Amniotic epithelial cell (primary cell): ENCODE measurements at regions not wholly inside any gene's neighbourhood (a gene's known extent, or its start where the extent isn't known, plus 50 kb on each side); places are given as distances from the start of the nearest gene placed in this dataset.

Experiments
- DNase-seq: peaks from one replicate; pipeline ENCODE4 v3.0.0-alpha.2; 2010; ENCODE audit warnings: low read depth

- DNase-seq = no peak
Measured at GRCh38 chr13:84455143-84455905, 573.0 kb upstream of the SLITRK1 start.

- no peak for DNase-seq
Measured at GRCh38 chr13:84447640-84447978, 565.3 kb upstream of the SLITRK1 start.

- DNase-seq = peak; percentile 28
Measured at GRCh38 chr13:84446972-84447639, 564.8 kb upstream of the SLITRK1 start.

GRCh38 chr13:84445776-84446175 is 563.5 kb upstream of the SLITRK1 start:
- DNase-seq = peak; percentile 51

DNA sequence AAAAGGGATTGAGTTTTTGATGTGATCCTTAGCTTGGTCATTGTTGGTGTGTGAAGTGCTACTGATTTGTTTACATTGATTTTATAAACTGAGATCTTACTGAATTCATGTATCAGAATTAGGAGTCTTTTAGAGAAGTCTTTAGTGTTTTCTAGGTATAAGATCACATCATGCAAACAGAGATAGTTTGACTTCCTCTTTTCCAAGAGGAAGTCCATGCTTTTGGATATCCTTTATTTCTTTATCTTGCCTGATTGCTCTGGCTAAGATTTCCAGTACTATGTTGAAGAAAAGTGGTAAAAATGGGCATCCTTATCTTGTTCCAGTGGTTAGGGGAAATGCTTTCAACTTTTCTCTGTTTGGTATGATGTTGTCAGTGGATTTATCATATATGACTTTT is 561.2 kb upstream of the SLITRK1 start:
- DNase-seq = no peak

DNA sequence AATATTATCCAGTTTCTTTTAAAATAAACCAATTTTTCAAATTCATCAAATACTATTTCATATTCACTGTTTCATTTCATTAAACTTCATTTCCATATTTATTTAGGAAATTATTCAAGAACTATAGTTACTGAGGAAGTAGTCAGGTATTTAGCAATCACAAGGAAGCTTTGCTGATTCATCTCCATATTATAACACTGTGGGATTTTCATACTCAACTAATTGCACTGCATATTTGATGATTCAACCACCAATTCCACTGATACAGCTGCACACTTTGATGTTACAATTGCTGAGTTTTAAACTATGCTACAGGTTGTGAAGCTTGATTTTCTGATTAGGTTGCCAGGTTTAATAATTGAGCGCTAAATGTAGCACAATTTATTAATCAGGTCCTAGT is 556.8 kb upstream of the SLITRK1 start:
- DNase-seq = peak; percentile 71

- peak; percentile 50 for DNase-seq
Measured at GRCh38 chr13:84433024-84433423, 550.8 kb upstream of the SLITRK1 start.

- peak; percentile 43 for DNase-seq
Measured at GRCh38 chr13:84431646-84432045, 549.4 kb upstream of the SLITRK1 start.

DNA sequence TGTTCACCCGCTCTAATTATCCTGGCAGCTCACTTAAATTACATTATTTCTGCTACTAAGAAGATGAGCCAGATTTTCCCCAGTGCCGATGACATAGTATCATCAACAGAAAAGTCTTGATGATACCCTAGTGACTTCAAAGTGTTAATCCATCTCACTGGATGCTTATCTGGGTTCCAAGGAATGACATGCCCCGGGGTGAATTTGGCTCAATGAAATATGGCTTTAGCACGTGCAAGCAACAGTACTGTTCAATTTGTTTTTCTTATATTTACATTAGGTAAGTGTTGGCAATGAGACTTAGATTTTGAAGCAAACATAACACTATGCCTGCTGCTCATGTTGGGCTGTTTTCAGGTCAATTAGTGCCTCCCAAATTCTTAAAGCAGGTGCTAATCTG is 548.2 kb upstream of the SLITRK1 start:
- DNase-seq = no peak

DNA sequence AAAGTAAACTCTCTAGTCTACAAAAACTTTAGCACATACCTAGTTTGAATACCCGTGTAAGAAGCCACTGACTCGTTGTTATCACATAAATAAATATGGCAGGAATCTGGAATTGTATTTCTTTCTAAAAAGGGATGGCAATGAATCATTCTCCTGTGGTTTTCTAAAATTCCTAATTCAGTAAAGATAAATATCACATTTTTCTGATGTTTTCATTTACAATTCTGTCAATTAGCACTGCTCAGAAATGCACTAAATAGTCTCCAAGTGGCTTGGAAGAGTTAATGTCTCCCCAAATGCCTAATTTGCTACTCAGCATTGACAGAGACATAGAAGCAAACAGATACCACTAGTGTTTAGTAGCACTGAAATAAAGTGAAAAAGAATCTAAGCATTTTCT is 547.7 kb upstream of the SLITRK1 start:
- DNase-seq = peak; percentile 38

DNA sequence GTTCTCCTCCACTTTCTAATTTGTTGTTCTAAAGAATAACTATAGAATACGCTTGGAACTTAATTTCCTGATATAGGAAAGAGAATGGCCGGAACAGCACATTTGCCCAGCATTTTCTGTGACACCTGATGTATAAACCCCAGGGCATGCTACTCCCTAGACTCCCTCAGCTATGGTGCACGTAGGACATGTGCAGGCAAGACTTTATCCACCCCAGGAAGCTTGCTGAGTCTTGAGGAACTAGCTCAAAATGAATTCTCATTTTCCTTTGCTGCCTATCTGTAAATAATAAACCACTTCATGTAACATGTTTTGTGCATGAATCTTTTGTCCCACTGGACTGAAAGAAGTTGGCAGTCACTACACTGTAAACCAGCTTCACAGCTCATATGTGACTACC is 535.8 kb upstream of the SLITRK1 start:
- no peak for DNase-seq

GRCh38 chr13:84417416-84417815 is 535.1 kb upstream of the SLITRK1 start:
- no peak for DNase-seq

DNA sequence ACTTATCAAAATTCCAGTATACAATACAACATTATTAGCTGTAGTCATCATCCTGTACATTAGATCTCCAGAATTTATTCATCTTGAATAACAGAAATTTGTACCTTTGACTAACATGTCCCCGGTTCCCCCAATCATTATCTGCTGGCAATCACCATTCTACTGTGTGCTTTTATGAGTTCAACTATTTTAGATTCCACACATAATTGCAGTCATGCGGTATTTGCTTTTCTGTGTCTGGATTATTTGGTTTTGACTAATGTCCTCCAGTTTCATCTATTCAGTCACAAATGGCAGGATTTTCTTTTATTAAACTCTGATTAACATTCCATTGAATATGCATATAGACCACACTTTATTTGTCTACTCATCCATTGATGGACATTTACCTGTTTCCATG is 530.7 kb upstream of the SLITRK1 start:
- no peak for DNase-seq

- DNase-seq = peak; percentile 23
Measured at GRCh38 chr13:84405286-84405685, 523.0 kb upstream of the SLITRK1 start.

GRCh38 chr13:84400706-84401105 is 518.4 kb upstream of the SLITRK1 start:
- peak; percentile 62 for DNase-seq

GRCh38 chr13:84399320-84400085 is 517.2 kb upstream of the SLITRK1 start:
- no peak for DNase-seq

GRCh38 chr13:84393981-84394625 is 511.8 kb upstream of the SLITRK1 start:
- DNase-seq = no peak

DNA sequence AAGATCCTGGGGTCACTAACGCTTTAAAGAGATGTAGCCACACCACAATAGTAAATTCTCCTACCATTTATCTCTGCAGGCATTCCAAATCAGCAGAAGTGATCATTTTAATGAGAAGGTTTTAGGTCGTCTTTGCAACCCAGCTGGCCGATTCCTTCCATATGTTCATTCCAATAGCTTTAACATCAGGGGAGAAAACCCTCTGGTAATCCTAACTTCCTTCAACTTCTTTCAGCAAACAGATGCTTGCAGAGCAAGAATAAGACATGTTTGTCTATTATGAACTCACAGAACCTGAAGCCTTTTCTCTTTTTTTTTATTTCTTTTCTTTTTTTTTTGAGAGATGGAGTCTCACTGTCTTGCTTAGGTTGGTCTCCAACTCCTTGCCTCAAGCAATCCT is 498.6 kb upstream of the SLITRK1 start:
- DNase-seq = no peak

GRCh38 chr13:84377106-84377505 is 494.8 kb upstream of the SLITRK1 start:
- no peak for DNase-seq

- DNase-seq = no peak
Measured at GRCh38 chr13:84366506-84366905, 484.2 kb upstream of the SLITRK1 start.

DNA sequence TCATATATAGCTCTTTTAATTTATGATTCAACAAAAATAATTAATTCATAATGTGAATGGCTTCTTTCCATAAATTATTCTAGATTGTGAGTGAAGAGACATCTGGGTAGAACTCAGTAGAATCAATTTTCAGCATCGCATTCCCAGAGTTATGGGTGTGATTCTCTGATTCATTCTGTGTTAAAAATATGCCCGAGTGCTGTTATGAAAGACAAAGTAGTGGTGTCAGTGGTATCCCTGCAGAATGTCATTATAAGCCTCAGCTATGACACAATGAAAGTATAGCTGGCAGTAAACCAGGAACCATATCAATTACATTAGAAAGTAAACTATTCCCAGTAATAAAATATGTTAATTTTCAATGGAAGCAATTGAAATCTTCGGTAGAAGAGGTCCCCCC is 480.5 kb upstream of the SLITRK1 start:
- DNase-seq = peak; percentile 8

DNA sequence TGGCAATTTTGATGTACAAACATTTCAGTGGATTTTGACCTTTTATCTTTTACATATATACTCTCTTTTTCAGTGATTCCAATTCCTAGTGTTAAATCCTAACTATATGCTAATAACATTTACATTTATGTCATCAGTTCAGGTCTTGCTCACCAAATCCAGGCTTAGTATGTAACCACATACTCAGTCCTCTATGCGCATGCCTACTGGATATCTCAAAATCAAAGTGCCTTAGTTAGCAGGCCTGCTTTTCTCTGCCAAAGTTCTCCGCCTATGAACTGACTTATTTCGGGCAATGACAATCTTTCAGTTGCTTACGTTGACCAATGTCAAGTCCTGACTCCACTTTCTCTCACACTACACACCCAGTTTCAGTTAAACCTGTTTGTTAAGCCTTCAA is 478.5 kb upstream of the SLITRK1 start:
- no peak for DNase-seq

DNA sequence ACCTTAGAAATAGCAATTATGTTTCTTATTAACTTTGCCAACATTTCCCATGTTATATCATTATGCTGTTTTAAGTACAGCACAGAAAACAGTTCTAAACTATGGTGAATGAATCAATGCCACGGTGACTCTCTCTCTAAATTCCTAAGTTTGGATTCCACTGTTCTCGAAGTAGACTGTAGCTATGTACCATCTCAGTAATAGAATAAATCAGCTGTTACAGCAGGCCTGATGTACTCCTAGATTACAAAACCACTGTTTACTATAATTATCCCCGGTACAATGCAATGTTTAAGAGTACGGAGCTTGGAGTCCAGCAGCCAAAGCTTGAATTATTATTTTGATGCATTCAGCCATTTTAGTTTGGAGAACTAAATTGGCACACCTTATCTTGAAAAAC is 476.3 kb upstream of the SLITRK1 start:
- DNase-seq = peak; percentile 69
